CD4-positive, alpha-beta T cell (primary cell): ENCODE measurements at regions not wholly inside any gene's neighbourhood (a gene's known extent, or its start where the extent isn't known, plus 50 kb on each side); places are given as distances from the start of the nearest gene placed in this dataset.

ENCODE experiments used
- ATAC-seq: fragments of 200-7000 bp; cut with Tn5 transposase; one replicate; pipeline ENCODE4 v1.10.0; 2022; ENCODE audit warnings: mild to moderate bottlenecking; ENCODE audit not compliant: poor library complexity
- CTCF ChIA-PET: fragments of 350-600 bp; sonication (Branson Sonifier 250); formaldehyde crosslinking; loops from one replicate; lab custom pipeline; 2021; ENCODE audit warnings: antibody characterized with exemption, inconsistent platforms; lab: Charles Lee
- POLR2A ChIA-PET: fragments of 350-600 bp; sonication (Branson Sonifier 250); formaldehyde crosslinking; loops from one replicate; lab custom pipeline; 2021; ENCODE audit warnings: antibody characterized with exemption, inconsistent platforms; lab: Charles Lee
- DNase-seq, 14 experiments: peaks; one replicate each; pipeline ENCODE4 v3.0.0-alpha.2; 2013 to 2020; ENCODE audit warnings: mixed read lengths in 2 of 14
- H3K27ac ChIP-seq, 2 donors: one replicate each; pipeline versions ENCODE4 v1.5.1 to v1.7.0; 2013; ENCODE audit warnings: low read length in 2 of 2, low read depth in 1 of 2, mild to moderate bottlenecking in 1 of 2
- H3K27me3 ChIP-seq, 2 experiments: 1 replicate in 1 of 2; 2 replicates in 1 of 2; pipeline versions ENCODE4 v1.6.1 to v1.7.0; 2013; ENCODE audit warnings: low read length in 2 of 2, control low read depth in 1 of 2, mild to moderate bottlenecking in 1 of 2, moderate library complexity in 1 of 2; ENCODE audit not compliant: insufficient read depth in 2 of 2, control insufficient read depth in 1 of 2
- H3K36me3 ChIP-seq: one replicate; pipeline ENCODE4 v1.6.1; 2013; ENCODE audit warnings: low read length, control low read depth; ENCODE audit not compliant: insufficient read depth
- H3K4me1 ChIP-seq: one replicate; pipeline ENCODE4 v1.6.1; 2013; ENCODE audit warnings: low read length, control low read depth; ENCODE audit not compliant: insufficient read depth
- H3K4me3 ChIP-seq: one replicate; pipeline ENCODE4 v1.5.1; 2013; ENCODE audit warnings: mild to moderate bottlenecking, low read length, moderate library complexity
- H3K9me3 ChIP-seq, 2 experiments: 1 replicate in 1 of 2; 2 replicates in 1 of 2; pipeline versions ENCODE4 v1.6.1 to v1.7.0; 2013; ENCODE audit warnings: low read length in 2 of 2, mild to moderate bottlenecking in 2 of 2, control low read depth in 1 of 2, moderate library complexity in 1 of 2; ENCODE audit not compliant: control insufficient read depth in 1 of 2, insufficient read depth in 1 of 2
- H3K27ac Mint-ChIP-seq: one replicate; pipeline ENCODE4 v1.8.0; 2020; ENCODE audit warnings: mixed read lengths
- H3K27me3 Mint-ChIP-seq: one replicate; pipeline ENCODE4 v1.8.0; 2021; ENCODE audit warnings: mixed read lengths
- H3K36me3 Mint-ChIP-seq: one replicate; pipeline ENCODE4 v1.8.0; 2021; ENCODE audit warnings: low read depth, mixed read lengths
- H3K4me1 Mint-ChIP-seq: one replicate; pipeline ENCODE4 v1.8.0; 2021; ENCODE audit warnings: low read depth, mixed read lengths
- H3K4me3 Mint-ChIP-seq: one replicate; pipeline ENCODE4 v1.8.0; 2020; ENCODE audit warnings: mild to moderate bottlenecking, mixed read lengths
- H3K9me3 Mint-ChIP-seq: one replicate; pipeline ENCODE4 v1.8.0; 2020; ENCODE audit warnings: mixed read lengths
- intact Hi-C, 2 experiments: fragments of 100-400 bp; cut with DNase I in 1 of 2; cut with micrococcal nuclease in 1 of 2; formaldehyde crosslinking; loops; one replicate each; pipeline versions ENCODE4 v1.15.1 to v1.9.0; 2023 to 2025; cut with DNase I, micrococcal nuclease
- TF ChIP-seq, protein P1 (sequence below): fragments of 200-600 bp; IDR thresholded peaks from one replicate; pipeline ENCODE4 v1.8.0; 2022; ENCODE audit warnings: antibody characterized with exemption, mild to moderate bottlenecking

DNA sequence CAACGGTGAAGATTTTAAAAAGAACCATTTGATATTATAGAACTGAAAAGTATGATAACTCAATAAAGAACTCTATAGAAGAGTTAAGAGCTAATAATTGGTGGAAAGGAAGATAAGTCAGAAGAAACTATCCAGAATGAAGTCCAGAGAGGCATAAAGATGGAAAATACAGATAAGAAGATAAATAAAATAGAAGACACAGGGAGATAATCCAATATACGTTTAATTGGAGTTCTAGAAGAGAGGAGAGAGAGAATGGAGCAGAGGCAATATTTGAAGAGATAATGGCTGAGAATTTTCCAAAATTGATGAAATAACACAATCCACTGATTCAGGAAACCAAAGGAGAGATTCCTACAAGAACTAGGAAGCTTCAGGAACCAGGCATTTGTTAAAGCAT is 49.8 kb upstream of the EPHB3 start:
- CTCF ChIA-PET = no interaction called here
- no peak overlapping the region for H3K27ac Mint-ChIP-seq
- Histone ChIP-seq H3K4me1 (peaks cover 14% of the 10 kb centered on the region), H3K36me3 (no peaks in the 10 kb centered on the region), H3K4me3 (no peak overlapping the region), H3K9me3 (peaks cover 0 to 5% of the 10 kb centered on the region in 2 experiments), H3K27me3 (peaks cover 32 to 48% of the 10 kb centered on the region in 2 experiments), H3K27ac (no peak overlapping the region)
- no peaks in the 10 kb centered on the region for H3K36me3 Mint-ChIP-seq
- H3K9me3 Mint-ChIP-seq = no peaks in the 10 kb centered on the region
- peaks cover 5% of the 10 kb centered on the region for H3K4me1 Mint-ChIP-seq
- no peak for DNase-seq
- no peak for ATAC-seq
- POLR2A ChIA-PET = no interaction called here
- TF ChIP-seq, protein P1, sequence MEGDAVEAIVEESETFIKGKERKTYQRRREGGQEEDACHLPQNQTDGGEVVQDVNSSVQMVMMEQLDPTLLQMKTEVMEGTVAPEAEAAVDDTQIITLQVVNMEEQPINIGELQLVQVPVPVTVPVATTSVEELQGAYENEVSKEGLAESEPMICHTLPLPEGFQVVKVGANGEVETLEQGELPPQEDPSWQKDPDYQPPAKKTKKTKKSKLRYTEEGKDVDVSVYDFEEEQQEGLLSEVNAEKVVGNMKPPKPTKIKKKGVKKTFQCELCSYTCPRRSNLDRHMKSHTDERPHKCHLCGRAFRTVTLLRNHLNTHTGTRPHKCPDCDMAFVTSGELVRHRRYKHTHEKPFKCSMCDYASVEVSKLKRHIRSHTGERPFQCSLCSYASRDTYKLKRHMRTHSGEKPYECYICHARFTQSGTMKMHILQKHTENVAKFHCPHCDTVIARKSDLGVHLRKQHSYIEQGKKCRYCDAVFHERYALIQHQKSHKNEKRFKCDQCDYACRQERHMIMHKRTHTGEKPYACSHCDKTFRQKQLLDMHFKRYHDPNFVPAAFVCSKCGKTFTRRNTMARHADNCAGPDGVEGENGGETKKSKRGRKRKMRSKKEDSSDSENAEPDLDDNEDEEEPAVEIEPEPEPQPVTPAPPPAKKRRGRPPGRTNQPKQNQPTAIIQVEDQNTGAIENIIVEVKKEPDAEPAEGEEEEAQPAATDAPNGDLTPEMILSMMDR = no peak
- H3K4me3 Mint-ChIP-seq = no peak overlapping the region
- peaks cover 74% of the 10 kb centered on the region for H3K27me3 Mint-ChIP-seq
- intact Hi-C loops = loop anchor here in 1 of 2 experiments (2.0 to 10.0 kb wide), 4 partner anchors 31 to 367 kb away; no protein-coding TSS in a partner anchor
